GM12872 (cell line): ENCODE measurements at regions not wholly inside any gene's neighbourhood (a gene's known extent, or its start where the extent isn't known, plus 50 kb on each side); places are given as distances from the start of the nearest gene placed in this dataset.

Source experiments
- TF ChIP-seq, protein P1 (sequence below): IDR thresholded peaks from 3 replicates; pipeline ENCODE4 v1.5.1; 2011; ENCODE audit warnings: low read depth, mild to moderate bottlenecking, low read length, moderate library complexity; ENCODE audit not compliant: insufficient read depth

DNA sequence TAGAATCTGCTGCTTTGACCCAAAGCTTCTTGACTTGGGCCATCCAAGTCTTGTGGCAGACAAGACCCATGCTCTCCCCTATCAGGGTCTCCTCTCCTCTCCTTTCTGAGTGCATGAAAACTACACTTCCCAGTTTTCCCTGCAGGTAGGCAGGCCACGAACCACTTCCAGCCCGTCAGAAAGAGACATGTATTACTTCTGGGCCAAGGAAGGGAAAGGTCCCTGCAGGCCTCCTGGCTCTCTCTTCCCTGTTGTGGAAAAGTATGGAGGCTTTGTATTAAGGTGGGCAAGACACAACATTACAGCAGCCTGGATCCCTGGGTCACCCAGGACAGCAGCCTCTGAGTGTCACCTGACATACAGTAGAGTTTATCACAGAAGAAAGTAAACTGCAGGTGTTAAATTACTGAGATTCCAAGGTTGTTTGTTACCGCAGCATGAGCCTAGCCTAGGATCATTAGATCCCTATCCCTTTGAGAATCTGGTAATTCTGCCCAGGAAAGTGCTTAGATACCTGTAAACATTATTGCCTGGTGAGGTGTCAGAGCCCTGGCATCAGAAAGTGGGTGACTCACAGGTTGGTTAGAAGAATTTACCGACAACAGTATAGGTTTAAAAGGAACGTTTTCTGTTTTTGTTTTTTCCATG lies 717.3 kb downstream of the MATN1 start:
- TF ChIP-seq, protein P1, sequence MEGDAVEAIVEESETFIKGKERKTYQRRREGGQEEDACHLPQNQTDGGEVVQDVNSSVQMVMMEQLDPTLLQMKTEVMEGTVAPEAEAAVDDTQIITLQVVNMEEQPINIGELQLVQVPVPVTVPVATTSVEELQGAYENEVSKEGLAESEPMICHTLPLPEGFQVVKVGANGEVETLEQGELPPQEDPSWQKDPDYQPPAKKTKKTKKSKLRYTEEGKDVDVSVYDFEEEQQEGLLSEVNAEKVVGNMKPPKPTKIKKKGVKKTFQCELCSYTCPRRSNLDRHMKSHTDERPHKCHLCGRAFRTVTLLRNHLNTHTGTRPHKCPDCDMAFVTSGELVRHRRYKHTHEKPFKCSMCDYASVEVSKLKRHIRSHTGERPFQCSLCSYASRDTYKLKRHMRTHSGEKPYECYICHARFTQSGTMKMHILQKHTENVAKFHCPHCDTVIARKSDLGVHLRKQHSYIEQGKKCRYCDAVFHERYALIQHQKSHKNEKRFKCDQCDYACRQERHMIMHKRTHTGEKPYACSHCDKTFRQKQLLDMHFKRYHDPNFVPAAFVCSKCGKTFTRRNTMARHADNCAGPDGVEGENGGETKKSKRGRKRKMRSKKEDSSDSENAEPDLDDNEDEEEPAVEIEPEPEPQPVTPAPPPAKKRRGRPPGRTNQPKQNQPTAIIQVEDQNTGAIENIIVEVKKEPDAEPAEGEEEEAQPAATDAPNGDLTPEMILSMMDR, result no peak

DNA sequence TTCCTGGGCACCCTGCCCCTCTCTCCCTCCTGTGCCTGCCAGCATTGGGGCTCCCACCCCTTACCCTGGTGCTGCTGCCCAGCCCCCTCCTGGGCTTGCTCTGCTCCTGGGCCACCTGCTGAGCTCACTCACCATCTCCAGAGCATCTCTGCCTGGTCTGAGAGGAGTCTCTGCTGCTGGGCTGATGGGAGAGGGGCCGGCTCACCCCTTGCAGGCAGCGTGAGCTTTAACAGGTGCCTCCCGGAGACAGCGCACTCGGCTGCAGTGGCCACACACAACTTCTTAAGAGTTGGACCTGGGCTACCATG lies 721.7 kb downstream of the MATN1 start:
- TF ChIP-seq, protein P1, result no peak

DNA sequence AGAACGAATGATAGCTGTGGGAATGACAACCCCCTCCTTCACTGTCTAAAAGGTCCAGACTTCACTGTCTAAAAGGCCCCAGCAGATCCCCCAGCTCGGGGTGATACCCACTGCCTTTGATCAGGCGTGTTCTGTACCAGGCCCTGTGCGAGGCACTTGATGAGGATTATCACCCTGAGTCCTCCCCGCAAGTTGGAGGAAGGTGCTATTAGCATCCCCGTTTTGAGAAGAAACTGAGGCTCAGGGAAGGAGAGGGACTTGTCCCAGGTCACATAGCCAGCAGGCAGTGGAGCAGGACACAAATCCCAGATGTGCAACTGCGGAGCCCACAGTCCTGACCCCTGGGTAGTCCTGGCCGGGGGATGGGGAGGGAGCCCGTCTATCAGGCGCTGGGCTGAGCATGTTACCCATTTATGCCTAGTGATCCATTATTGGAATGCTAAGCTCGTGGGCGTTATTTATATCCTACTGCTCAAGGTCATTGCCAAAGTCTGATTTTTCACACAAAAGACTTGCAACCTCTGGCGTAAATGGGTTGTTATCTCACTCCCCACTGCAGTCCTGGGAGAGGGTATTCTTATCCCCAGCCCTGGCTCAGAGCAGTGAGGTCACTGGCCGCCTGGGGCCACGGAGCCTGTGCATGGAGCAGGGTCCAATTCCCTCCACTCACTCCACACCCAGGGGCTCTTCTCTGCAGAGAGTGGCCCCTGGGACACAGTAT lies 722.2 kb downstream of the MATN1 start:
- TF ChIP-seq, protein P1, result no peak

DNA sequence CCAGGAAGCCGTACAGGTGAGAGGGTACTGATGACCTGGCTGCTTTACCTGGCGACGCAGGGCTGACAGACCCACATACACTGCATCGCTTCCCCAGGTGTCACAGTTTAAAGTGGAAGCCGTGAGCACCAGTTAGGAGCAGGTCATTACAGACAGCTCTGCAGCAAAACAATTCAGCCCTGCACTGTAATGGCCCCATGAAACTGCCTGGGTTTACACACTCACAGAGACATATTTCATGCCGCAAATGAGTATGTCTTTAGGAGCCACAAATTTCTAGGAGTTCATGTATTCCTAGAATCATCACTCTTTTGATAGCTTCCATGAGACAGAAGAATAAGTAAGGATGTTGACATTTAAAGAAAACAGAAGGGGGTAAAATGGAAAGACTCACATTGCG lies 723.1 kb downstream of the MATN1 start:
- TF ChIP-seq, protein P1, result no peak

DNA sequence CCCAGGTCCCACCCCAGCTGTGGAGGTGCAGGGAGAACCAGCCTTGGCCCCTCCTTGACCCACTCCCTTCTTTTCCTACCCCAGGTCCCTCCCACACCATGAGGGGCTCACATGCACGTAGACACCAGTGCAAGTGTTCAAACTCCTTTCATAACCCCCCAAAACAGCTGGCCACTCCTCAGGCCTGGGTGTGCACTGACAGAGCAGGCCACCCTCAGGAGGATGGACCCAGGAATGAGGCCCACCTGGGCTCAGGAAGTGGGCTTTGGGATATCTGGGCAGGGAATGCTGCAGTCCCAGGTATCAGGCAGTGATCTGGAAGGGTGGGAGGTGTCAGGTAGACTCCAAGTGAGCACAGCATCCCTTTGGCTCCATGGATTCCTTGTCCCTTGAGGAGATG lies 723.8 kb downstream of the MATN1 start:
- TF ChIP-seq, protein P1, result no peak

DNA sequence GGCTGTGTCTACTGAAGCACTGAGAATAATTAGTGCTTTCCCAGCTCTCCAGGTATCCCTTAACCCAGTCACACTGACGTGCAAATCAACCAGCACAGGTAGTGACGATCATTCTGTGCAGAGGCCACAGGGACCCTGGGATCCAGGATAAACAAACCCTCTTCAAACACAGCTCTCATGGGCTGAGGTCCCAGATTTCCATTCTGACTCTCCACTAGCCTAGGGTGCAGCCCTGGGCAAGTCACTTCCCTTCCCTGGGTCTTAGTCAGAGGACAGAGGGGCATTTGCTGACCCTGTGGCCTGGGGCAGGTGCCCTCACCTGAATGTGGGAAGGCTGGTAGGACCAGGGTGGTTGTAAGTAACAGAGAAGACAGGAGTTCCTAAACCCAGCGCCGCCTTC lies 724.7 kb downstream of the MATN1 start:
- TF ChIP-seq, protein P1, result no peak

DNA sequence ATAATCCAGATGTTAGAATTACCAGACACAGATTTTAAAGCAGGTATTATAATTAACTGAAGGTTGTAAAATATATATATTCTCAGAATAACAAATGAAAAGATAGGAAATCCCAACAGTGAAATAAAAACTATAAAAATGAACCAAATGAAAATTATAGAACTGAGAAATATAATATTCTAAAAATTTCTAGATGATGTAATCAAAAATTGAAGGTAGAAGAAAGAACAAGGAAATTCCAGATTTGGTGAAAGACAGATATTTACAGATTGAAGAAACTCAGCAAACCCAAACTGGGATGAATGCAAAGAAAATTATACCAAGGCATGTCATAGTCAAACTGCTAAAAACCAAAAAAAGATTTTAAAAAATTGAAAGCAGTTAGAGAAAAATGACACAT lies 729.4 kb downstream of the MATN1 start:
- TF ChIP-seq, protein P1, result no peak
